GM21529 (cell line): ENCODE measurements at regions not wholly inside any gene's neighbourhood (a gene's known extent, or its start where the extent isn't known, plus 50 kb on each side); places are given as distances from the start of the nearest gene placed in this dataset.

Experiments
- ATAC-seq: cut with Tn5 transposase; IDR thresholded peaks from one replicate; pipeline ENCODE4 v1.9.1; 2021; ENCODE audit not compliant: unreplicated experiment

DNA sequence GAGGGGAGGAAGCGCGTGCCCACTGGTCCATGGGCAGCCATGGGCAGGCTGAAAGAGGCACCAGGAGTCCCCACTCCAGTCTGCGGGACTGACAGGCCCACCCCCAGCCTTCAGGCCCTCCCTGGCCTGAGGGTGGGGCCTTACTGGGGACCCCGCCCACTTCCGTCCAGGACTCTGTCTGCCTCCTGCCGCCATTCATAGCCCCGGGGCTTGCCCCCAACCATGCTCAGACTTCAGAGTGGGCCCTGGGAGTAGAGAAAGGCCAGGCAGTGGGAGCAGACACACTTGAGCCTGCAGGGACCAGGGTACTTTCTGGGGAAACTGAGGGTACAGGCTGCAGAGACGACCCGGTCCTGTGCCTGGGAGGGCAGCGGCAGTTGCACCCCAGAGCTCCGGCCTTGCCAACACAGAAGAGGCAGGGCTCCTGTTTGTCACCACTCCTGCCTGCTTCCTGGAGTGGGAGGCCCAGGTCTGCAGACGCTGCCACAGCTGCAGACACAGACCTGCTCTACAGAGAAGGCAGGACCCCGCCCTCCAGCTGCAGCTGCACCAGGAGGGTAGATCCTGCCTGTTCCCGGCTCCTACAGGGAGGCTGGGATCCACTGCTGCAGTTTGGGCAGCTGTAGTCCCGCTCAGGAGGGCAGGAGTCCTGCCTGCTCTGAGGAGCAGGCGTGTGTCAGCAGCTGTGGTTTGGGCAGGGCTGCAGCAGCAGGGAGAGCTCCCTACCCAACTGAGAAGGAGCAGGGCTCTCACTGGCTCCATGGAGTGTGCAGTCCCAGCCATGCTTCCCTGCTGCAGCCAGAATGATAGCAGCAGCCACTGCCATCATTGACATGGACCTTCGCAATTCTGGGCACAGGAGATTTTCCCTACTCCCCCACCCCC, 387.9 kb upstream of the ANO3 start:
- ATAC-seq, result no peak

DNA sequence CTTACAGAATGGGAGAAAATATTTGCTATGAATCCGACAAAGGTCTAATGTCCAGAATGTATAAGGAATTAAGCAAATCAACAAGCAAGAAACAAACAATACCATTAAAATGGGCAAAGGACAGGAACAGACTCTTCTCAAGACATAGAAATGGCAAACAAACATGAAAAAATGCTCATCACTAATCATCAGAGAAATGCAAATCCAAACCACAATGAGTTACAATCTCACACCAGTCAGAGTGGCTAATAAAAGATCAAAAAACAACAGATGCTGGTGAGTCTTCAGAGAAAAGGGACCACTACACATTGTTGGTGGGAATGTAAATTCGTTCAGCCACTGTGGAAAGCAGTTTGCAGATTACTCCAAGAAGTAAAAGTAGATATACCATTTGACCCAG, 382.0 kb upstream of the ANO3 start:
- no peak for ATAC-seq

DNA sequence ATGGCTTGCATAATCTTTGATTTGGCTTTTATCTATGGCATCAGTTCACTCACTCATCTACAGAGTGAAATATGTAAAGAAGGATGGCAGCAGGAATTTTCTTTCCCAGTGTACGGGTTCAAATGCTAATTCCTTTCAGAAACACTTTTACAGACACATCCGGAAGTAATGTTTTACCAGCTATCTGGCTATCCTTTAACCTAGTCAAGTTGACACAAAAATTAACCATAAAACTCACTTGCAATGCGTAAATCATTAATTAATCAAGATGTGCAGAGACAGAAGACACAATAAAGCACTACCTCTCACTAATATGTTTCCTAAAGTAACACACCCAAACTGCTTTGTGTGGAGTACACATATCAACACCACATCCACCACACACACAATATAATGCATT, 378.9 kb upstream of the ANO3 start:
- no peak for ATAC-seq

DNA sequence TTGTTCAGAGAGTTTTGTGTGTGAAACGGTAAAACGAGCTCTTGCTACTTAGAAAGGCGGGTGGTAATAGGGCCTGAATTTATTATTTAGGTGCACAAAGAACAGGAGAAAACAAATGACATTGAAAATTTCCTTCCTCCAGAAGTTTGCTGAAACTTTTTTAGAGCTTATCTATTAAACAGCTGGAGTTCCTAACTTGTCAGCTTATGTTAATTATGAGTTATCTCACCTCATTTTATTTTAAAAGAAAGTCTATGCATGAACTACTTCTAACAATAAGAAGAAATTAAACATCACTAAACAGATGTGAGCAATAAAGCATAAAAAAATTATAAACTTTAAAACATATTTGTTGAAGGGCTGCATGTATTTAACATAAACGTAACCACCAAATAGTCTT, 373.9 kb upstream of the ANO3 start:
- no peak for ATAC-seq

DNA sequence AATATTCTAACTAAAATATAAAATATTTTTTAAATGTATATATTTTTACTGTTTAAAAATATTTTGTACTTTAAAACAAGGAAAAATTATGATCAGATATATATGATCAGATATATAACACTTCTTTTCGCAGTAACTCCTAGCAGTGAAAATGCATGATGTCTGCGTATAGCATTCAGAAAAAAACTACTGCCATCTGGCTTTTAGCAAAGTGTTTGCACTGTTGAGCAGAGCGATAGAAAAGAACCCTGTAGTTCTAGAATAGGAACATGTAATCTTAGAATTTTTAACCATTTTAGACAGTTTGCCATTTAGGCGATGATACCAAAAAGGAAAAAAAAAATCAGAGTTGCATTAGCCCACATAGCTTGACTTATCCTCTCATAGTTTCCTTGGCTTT, 370.4 kb upstream of the ANO3 start:
- no peak for ATAC-seq

DNA sequence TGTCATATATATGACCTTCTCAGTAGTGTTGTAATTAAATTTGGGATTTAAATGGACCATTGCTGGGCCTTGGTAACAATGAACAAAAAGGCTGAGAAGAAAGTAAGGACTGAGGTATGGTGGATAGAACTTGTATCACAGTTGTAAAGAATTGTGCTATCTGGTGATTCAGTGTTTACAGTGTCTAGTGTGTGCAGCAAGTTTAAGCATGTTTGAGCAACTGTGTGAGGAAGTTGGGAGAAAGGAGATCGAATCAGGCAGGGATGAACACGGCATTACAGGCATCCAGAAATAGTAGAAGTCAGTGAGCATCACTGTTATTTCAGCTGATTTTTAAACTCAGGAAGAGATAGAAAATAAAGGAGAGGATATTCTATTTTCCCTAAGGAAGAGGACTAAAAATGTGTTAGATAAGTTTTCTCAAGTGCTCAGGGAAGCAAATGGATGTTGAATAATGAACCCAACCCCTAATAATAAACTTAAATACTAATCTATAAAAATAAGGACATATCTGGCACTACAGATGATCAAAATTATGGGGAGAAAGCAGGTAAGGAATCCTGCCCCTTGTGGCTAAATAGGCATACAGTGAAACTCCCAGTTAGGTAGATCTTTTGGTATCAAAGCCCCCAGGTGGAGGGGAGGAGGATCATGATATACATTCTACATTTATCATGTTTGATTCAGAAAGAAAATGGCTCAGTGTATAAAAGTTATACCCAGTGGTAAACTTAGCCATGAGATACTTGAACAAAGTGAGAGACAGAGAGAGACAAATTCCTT, 361.0 kb upstream of the ANO3 start:
- ATAC-seq, result no peak

DNA sequence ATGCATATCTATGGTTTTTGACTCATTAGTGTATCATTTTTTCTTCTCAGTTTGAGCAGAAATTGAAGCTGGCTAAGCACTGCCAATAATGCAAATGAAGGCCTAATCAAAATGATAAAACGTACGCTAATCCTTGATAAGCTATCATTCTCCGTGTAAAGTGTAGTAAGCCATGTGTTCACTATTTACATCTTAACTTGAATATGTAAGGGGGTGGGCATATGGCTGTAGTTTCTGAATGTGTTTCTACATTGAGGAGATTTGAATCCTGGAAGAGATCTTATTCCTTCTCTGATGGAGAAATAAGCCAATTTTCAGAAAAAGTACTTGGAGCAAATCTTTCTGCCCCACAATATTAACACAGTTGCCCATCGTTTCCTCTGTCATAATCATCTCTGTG, 351.8 kb upstream of the ANO3 start:
- ATAC-seq, result no peak

DNA sequence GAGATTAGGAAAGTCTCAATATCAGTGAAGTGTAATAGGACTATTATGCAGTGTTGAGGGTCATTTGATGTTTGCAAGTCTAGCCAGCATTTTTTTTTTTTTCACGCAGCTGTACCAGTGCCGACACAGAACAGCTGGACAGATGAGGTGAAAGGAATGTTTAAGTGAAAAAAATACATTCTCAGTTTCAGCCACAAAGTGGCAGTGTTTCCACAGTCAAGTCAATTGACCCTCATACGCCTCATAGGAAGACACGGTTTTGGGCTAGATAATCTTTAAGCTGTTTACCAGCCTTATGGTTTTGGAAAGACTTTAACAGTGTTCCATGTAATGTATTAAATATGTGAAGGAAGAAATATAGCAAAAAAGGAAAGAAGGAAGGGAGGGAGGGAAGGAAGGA, 349.9 kb upstream of the ANO3 start:
- peak; percentile 93 for ATAC-seq

DNA sequence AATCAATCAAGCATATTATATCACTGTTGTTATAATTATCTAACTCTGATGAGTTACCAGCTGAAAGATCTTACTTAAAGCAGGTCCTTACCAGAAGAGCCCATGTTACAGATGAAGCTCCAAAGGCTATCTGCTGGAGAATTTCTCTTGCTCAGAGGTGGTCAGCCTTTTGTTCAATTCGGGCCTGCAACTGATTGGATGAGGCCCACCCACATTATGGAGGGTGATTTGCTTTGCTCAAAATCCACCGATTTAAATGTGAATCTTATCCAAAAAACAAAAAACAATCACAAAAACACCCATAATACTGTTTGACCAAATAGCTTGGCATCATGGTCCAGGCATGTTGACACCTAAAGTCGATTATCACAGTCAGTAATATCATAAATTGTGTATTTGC, 348.6 kb upstream of the ANO3 start:
- ATAC-seq, result no peak

DNA sequence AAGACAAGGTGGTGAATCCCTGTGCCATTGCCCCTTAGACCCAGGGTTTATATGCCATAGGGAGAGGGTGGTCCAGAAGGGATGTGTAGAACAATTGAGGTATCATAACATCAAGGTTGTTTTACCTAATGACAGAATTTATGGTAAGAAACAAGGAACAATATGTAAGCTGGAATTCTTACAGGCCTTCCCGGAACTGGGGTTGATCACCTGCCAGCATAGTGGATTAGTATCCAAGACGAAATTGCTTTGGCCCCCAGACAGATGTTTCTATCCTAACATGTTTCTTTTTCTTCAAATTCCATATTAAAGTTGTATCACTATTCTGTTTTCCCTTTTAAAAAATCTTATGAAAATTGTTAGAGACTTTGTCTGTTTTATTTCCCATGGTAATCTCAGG, 343.8 kb upstream of the ANO3 start:
- no peak for ATAC-seq

DNA sequence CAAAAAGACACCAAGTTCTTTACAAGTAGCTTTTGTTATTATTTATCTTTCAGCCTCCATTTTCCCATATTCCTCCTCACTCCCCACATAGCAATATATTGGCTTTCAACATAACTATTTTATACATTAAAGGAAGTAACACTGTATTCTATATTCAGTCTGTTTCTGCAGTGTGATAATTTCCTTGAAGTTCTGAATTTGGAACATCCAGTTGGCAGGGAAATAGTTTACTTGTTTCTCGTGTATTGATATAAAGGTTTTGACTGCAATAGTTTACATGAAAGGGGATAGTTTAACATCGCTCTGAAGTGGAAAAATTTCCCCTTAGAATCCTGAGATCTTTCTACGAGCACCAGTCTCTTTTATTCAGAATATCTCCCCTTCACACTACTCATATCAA, 341.5 kb upstream of the ANO3 start:
- ATAC-seq, result no peak

DNA sequence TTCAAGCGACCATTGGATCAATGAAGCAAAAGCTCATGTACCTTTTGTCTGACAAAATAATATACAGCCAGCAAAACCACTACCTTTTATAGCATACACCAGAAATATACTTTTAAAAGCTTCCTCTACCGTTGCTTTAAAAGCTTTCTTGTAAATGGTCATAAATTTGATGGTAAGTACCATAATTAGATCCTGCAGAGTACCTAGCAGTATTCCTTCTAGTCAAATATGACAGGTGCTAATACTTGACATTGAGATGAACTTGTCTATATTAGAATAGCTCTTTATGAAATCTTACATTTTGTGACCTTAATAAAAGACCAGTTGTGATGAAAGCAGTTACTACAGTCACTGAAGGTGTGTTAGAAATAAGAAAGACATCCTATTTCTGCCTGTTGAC, 340.5 kb upstream of the ANO3 start:
- ATAC-seq, result no peak

DNA sequence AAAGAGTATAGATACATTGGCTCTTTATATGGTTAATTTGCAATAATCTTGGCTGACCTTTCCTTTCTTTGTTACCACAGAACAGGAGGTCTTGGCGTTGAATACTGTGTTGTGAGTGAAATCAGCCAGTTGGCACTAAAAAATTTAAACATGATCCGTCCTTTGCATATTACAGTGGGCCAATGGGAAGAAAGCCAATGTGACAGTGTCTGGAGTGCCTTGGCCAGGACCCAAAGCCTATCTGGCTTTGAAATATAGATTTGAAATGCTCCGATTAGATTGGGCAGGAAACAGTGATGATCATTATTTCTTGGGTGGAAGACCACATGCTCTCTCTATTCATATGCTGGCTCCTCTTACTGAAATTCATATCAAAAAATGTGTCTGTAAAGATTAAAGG, 339.6 kb upstream of the ANO3 start:
- ATAC-seq, result no peak

DNA sequence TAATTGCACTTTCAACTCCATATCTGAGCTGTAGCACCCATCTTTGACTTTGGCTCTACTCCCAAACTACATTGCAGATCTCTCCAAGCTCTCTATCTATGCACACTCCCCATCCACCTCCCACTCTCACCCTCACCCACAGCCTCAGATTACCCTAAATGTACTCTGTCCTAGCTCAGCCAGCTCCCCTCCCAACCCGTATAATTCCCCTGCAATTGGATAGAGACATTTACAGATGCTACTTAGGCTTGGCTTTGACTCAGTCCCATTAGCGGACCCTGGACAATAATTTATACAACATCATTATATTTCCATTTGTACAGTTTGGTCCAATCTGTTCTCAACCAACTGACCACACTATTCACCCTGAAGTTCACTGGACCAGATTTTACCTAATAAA, 338.9 kb upstream of the ANO3 start:
- no peak for ATAC-seq

DNA sequence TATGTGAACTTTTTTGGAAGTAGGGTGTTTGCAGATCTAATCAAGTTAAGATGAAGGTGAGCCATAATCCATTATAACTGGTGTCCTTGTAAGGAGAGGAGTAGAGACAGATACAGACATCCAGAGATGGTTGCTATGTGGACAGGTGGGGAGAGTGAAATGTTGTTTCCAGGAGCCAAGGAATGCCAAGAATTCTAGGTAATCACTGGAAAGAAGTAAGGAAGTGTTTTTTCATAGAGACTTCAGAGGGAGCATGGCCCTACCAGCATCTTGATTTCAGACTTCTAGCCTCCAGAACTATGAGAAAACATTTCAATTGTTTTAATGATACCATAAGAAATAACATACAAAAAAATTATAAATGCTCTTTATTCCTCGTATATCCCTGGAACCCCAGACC, 320.5 kb upstream of the ANO3 start:
- no peak for ATAC-seq

DNA sequence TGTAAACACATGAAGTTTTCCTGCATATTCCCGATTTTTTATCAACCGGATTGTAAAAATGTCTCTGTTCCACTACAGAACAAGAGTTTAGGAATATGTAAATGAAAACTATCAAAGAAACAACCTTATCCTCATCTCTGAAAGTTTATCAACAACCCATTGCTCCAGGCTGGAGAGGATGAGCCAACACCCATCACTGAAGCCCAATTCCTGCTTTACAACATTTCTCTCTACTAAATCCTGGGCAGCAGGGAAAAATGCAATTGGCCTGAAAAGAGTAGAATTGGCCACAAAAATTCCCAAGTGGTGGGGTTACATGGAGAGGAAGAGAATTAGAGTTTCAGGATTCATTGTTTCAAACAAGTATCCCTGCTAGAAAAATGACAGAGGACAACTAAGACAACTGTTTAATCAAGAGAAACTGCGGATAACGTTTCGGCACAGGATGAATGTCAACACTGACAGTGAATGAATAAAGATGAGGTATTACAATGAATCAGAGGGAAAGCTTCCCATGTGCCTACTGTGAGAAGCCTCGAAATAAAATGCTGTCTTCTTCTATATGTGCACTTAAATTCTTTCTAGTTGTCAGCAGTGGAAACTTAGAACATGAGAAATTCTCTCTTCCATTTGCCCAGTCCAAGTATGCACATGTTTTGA, 317.3 kb upstream of the ANO3 start:
- ATAC-seq, result no peak

DNA sequence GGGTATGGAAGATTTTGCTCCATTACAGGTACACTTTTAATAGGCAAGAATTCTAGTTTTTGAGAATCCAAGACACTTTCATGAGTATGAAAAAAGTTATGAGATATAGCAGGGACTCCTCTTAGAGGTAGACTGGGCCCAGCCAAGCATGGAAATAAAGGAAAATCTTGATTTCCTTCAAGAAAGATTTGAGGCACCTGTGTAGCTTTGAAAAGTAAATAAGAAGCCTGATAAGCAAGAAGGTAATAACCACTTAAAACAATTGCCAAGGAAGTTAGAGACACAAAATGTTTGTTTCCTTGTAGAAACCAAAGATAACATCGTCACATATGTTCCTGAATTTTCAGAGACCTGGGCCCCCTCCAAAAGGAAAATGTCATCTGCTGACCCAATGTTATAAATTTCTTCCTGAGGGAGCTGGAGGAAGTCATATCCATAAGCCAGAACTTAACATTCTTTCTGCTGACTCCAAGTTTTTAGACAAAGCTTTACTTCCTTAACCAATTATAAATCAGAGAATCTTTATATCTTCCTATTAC, 314.5 kb upstream of the ANO3 start:
- ATAC-seq, result no peak

DNA sequence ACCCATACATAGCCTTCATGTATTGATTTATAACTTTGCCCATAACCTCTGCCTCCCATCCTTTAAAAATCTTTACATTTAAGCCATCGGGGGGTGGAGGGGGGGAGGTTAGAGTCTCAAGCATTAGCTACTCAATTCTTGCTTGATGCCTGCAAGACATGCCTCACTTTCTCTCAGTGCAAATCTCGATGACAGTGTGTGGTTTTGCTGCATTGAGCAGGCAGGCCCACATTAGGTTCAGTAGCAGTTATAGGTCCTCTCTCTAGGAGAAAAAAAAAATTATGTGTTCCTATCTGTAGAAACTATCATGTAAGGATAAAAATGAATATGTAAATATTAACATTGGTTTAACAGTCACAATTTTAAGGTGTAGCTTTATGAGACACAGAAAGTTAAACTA, 314.0 kb upstream of the ANO3 start:
- no peak for ATAC-seq

DNA sequence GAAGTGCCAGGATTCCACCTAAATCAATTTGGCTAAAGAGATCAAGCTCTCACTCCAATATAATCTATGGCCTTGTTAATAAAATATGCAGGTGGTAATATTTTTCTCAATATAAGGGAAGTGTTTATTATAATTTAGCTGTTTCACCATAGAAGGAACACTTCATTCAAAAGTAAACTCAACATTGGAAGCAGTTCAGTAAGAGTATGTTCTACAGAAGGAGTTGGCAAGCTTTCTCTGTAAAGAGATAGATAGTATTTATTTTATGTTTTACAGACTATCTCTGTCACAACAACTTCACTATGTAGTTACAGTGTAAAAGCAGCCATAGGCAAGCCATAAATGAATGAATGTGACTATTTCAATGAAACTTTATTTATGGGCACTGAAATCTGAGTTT, 313.6 kb upstream of the ANO3 start:
- ATAC-seq, result no peak

DNA sequence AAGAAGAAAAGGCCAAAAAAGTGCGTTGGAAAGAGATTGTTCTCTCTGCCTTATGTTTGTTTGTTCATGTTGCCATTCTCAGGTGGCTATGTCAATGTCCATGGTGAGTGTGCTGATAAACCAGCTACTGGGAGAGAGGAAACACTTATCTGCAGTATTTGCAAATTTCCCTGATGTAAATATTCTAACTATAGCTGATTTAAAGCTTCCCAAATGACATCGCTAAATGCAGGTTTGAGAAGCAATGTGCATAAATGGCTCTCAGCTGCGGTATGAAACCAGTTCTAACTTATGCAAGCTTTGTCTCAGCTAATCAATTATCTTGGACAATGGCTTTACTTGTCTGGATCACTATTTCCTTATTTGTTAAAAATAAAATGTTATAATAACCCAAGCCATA, 312.5 kb upstream of the ANO3 start:
- ATAC-seq, result no peak

DNA sequence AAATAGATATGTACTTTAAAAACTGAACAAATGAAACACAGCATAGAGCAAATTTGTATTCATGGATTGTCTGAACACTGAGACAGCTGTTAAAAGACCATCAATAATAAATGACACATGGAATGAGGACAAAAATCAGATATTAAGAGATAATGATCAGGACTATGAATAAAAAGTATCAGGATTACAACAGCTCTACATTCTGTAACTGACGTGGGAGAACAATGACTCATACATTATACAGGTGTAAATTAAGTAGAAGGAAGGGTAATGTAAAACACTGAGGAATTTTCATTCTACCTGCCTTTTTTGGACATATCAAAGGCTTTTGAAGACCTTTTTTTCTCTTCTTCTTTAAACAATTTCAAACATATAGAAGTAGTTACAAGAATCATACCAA, 310.9 kb upstream of the ANO3 start:
- ATAC-seq, result no peak

DNA sequence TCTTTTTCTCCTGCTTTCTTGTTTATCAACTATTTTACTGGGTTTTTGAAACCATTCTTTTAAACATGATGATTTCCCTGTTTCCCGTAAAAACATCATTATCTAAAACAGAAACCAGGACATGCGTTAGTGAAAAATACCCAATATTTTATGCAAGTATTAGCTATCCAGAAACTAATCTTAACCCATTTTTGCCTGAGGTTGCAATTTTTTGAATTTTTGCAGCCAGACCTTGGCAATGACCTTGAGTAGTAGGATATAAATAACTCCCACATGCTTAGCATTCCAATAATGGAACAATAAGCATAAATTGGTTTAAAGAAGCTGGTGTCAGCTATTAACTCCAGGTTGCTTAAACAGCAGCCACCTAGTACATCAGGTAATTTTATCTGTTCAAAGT, 308.9 kb upstream of the ANO3 start:
- ATAC-seq, result no peak
